OCI-LY7 (cell line): ENCODE measurements at regions not wholly inside any gene's neighbourhood (a gene's known extent, or its start where the extent isn't known, plus 50 kb on each side); places are given as distances from the start of the nearest gene placed in this dataset.

Experiments
- CTCF ChIP-seq: fragments of 200-600 bp; sonication (generic); conservative IDR thresholded peaks from 2 replicates; pipeline ENCODE4 v1.5.1; 2014; ENCODE audit warnings: mild to moderate bottlenecking, antibody characterized with exemption, low read length, moderate library complexity, mixed read lengths
- EZH2phosphoT487 ChIP-seq: fragments of 200-600 bp; sonication (generic); IDR thresholded peaks from 2 replicates; pipeline ENCODE4 v1.6.1; 2018; ENCODE audit warnings: low read depth, borderline replicate concordance, mild to moderate bottlenecking, mixed run types, antibody characterized with exemption, low read length, moderate library complexity, mixed read lengths

DNA sequence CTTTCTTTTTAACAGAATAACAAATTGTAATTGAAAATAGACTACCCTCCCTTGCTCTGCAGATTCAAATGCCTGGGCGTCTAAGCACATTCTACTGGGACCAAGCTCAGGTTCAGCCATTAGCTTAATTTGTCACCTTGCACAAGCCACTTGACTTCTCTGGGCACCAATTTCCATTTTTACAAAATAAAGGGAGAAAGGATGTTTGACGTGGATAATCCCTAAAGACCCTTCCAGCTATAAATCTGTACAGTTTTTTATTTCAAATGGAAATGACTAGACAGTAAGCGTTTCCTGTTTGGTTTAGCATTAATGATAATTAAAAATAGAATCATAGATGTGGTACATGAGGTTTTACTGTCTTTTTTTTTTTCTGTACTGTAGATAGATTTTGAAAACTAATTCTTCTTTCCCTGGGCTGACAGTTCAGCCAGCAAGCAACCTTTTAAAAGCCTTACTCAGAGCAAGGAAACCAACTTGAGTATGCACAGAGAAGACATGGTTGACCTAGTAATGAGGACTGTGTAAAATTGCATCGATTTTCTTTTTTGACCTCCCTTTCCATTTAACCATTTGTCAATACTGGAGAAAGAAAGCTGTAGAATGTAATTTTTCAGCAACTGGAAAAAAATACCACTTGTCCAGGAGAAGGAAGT is 1329.5 kb upstream of the CDH8 start:
- TF ChIP-seq CTCF, result no peak
- no peak for TF ChIP-seq EZH2phosphoT487
